Endodermal cell (in vitro differentiated cells): ENCODE measurements at regions not wholly inside any gene's neighbourhood (a gene's known extent, or its start where the extent isn't known, plus 50 kb on each side); places are given as distances from the start of the nearest gene placed in this dataset.
"Not testable (repeated sequence)": the region's sequence is repeated elsewhere in the genome, so short reads cannot be mapped to it uniquely, and the experiment has no call there.

Source experiments
- DNase-seq: peaks from one replicate; pipeline ENCODE4 v3.0.0-alpha.2; 2017
- H3K27ac ChIP-seq: 2 replicates; pipeline ENCODE4 v1.5.1; 2013; ENCODE audit warnings: mild to moderate bottlenecking, low read depth, low read length, moderate library complexity
- H3K27me3 ChIP-seq: 2 replicates; pipeline ENCODE4 v1.6.1; 2013; ENCODE audit warnings: mild to moderate bottlenecking, low read length, moderate library complexity; ENCODE audit not compliant: insufficient read depth, control insufficient read depth, poor library complexity, severe bottlenecking
- H3K36me3 ChIP-seq: 2 replicates; pipeline ENCODE4 v1.7.0; 2013; ENCODE audit warnings: mild to moderate bottlenecking, low read length, moderate library complexity; ENCODE audit not compliant: control insufficient read depth, insufficient read depth
- H3K4me1 ChIP-seq: one replicate; pipeline ENCODE4 v1.7.0; 2013; ENCODE audit warnings: low read length; ENCODE audit not compliant: control insufficient read depth, insufficient read depth
- H3K4me3 ChIP-seq: 2 replicates; pipeline ENCODE4 v1.5.1; 2013; ENCODE audit warnings: mild to moderate bottlenecking, low read length, moderate library complexity
- H3K9ac ChIP-seq: 2 replicates; pipeline ENCODE4 v1.6.1; 2013; ENCODE audit warnings: mild to moderate bottlenecking, low read length, moderate library complexity; ENCODE audit not compliant: poor library complexity, severe bottlenecking; ENCODE audit errors: extremely low read depth
- H3K9me3 ChIP-seq: 2 replicates; pipeline ENCODE4 v1.6.1; 2013; ENCODE audit warnings: mild to moderate bottlenecking, low read length, moderate library complexity; ENCODE audit not compliant: control insufficient read depth
- H3K27ac Mint-ChIP-seq: 2 replicates; pipeline ENCODE4 v1.8.0; 2020; ENCODE audit warnings: mixed read lengths
- H3K27me3 Mint-ChIP-seq: 2 replicates; pipeline ENCODE4 v1.8.0; 2021; ENCODE audit warnings: mild to moderate bottlenecking, mixed read lengths; ENCODE audit not compliant: insufficient read depth
- H3K36me3 Mint-ChIP-seq: 2 replicates; pipeline ENCODE4 v1.8.0; 2020; ENCODE audit warnings: low read depth, mixed read lengths
- H3K4me1 Mint-ChIP-seq: 2 replicates; pipeline ENCODE4 v1.8.0; 2020; ENCODE audit warnings: mixed read lengths
- H3K4me3 Mint-ChIP-seq: 2 replicates; pipeline ENCODE4 v1.8.0; 2020; ENCODE audit warnings: mild to moderate bottlenecking, moderate library complexity, mixed read lengths
- H3K9me3 Mint-ChIP-seq: 2 replicates; pipeline ENCODE4 v1.8.0; 2020; ENCODE audit warnings: mild to moderate bottlenecking, mixed read lengths
- WGBS, 2 experiments: methylation state at CpG; one replicate each; pipeline versions ENCODE4 v1.1.5 to v1.1.7; 2013; ENCODE audit warnings: missing lambda C conversion rate in 2 of 2, mixed read lengths in 1 of 2; ENCODE audit not compliant: insufficient coverage in 1 of 2, insufficient read length in 1 of 2; 5-methylcytosine and 5-hydroxymethylcytosine counted together

- not testable (repeated sequence) for H3K4me1 ChIP-seq, H3K27ac Mint-ChIP-seq, H3K36me3 ChIP-seq, H3K4me3 Mint-ChIP-seq, DNase-seq, H3K4me1 Mint-ChIP-seq, H3K9ac ChIP-seq, H3K27me3 ChIP-seq, H3K27me3 Mint-ChIP-seq, H3K4me3 ChIP-seq, H3K27ac ChIP-seq
- H3K9me3 Mint-ChIP-seq, result peaks cover 32% of the 10 kb centered on the region
- peaks cover 25% of the 10 kb centered on the region for H3K9me3 ChIP-seq
- H3K36me3 Mint-ChIP-seq, result peaks cover 26% of the 10 kb centered on the region
- WGBS, 2 experiments, result 92 to 96% methylated on average over 4 to 6 of the region's 6 CpGs
Observed at GRCh38 chr7:35915247-35915955, 114.5 kb downstream of the SEPTIN7 start.

- H3K9me3 Mint-ChIP-seq, H3K27ac Mint-ChIP-seq, H3K4me3 ChIP-seq, H3K4me1 ChIP-seq, H3K4me3 Mint-ChIP-seq, H3K4me1 Mint-ChIP-seq, H3K27me3 ChIP-seq, H3K9ac ChIP-seq, H3K9me3 ChIP-seq, H3K36me3 Mint-ChIP-seq, H3K27me3 Mint-ChIP-seq, DNase-seq, H3K36me3 ChIP-seq, H3K27ac ChIP-seq: not testable (repeated sequence)
- 77 to 85% methylated on average over 1 to 10 of the region's 10 CpGs for WGBS, 2 experiments
Observed at GRCh38 chr7:35918217-35918616, 117.4 kb downstream of the SEPTIN7 start.

GRCh38 chr7:35919607-35920006 is 118.8 kb downstream of the SEPTIN7 start:
- not testable (repeated sequence) for H3K4me1 Mint-ChIP-seq, H3K36me3 ChIP-seq, H3K4me3 Mint-ChIP-seq, H3K27ac ChIP-seq, H3K36me3 Mint-ChIP-seq, H3K27ac Mint-ChIP-seq, H3K9me3 ChIP-seq, H3K9me3 Mint-ChIP-seq, H3K27me3 Mint-ChIP-seq, H3K9ac ChIP-seq, H3K4me3 ChIP-seq, H3K27me3 ChIP-seq, H3K4me1 ChIP-seq, DNase-seq
- 87 to 90% methylated on average over 5 to 6 of the region's 6 CpGs for WGBS, 2 experiments

- not testable (repeated sequence) for H3K36me3 Mint-ChIP-seq
- 75 to 85% methylated on average over 2 to 5 of the region's 5 CpGs for WGBS, 2 experiments
Observed at GRCh38 chr7:35921338-35921737, 120.5 kb downstream of the SEPTIN7 start.

GRCh38 chr7:35924668-35925067 is 123.8 kb downstream of the SEPTIN7 start:
- H3K36me3 Mint-ChIP-seq, H3K4me3 Mint-ChIP-seq, H3K9me3 Mint-ChIP-seq, H3K4me1 Mint-ChIP-seq, H3K27me3 Mint-ChIP-seq, H3K27ac ChIP-seq, H3K27ac Mint-ChIP-seq, DNase-seq, H3K4me3 ChIP-seq, H3K9ac ChIP-seq, H3K27me3 ChIP-seq, H3K36me3 ChIP-seq, H3K4me1 ChIP-seq, H3K9me3 ChIP-seq: not testable (repeated sequence)
- 94% methylated on average over 7 of the region's 7 CpGs; no CpG with 5 or more reads in 1 of the 2 experiments for WGBS, 2 experiments

More at GRCh38 chr7:35921338-35921737, 120.5 kb downstream of the SEPTIN7 start:
- H3K36me3 ChIP-seq, H3K27me3 ChIP-seq, H3K9me3 ChIP-seq, H3K9me3 Mint-ChIP-seq, H3K4me3 ChIP-seq, H3K4me1 ChIP-seq, H3K27ac Mint-ChIP-seq, H3K27ac ChIP-seq, DNase-seq, H3K4me3 Mint-ChIP-seq, H3K27me3 Mint-ChIP-seq, H3K9ac ChIP-seq, H3K4me1 Mint-ChIP-seq: not testable (repeated sequence)

- not testable (repeated sequence) for H3K4me1 ChIP-seq, H3K27ac Mint-ChIP-seq, H3K4me3 Mint-ChIP-seq, H3K9me3 ChIP-seq, H3K27me3 Mint-ChIP-seq, H3K9ac ChIP-seq, H3K36me3 Mint-ChIP-seq, DNase-seq, H3K36me3 ChIP-seq, H3K27ac ChIP-seq, H3K9me3 Mint-ChIP-seq, H3K4me3 ChIP-seq, H3K4me1 Mint-ChIP-seq, H3K27me3 ChIP-seq
- WGBS, 2 experiments, result 94% methylated on average over 8 of the region's 9 CpGs; no CpG with 5 or more reads in 1 of the 2 experiments
Observed at GRCh38 chr7:35926966-35927365, 126.1 kb downstream of the SEPTIN7 start.

GRCh38 chr7:35931134-35931533 is 130.3 kb downstream of the SEPTIN7 start:
- not testable (repeated sequence) for H3K27me3 Mint-ChIP-seq, H3K9me3 Mint-ChIP-seq, H3K9me3 ChIP-seq, DNase-seq, H3K4me3 Mint-ChIP-seq, H3K27ac ChIP-seq, H3K9ac ChIP-seq, H3K36me3 Mint-ChIP-seq, H3K4me1 ChIP-seq, H3K36me3 ChIP-seq, H3K27ac Mint-ChIP-seq, H3K27me3 ChIP-seq, H3K4me3 ChIP-seq, H3K4me1 Mint-ChIP-seq
